ENCODE measurements at regions not wholly inside any gene's neighbourhood (a gene's known extent, or its start where the extent isn't known, plus 50 kb on each side); places are given as distances from the start of the nearest gene placed in this dataset.

GRCh38 chr16:87216148-87216840 is 100.9 kb downstream of the C16orf95 start:
- TF ChIP-seq FOXP2 (optimal IDR thresholded peaks at IDR 0.05; ENCODE audit: borderline replicate concordance, extremely low read depth, extremely low read length, insufficient read depth) = no peak
- no peak for TF ChIP-seq SIN3A (IDR thresholded peaks at IDR 0.05; ENCODE audit: borderline replicate concordance, insufficient read depth, low read length)
- no peak for TF ChIP-seq POLR2AphosphoS5 (IDR thresholded peaks at IDR 0.05; ENCODE audit: low read depth, low read length)
- TF ChIP-seq TAF1 (IDR thresholded peaks at IDR 0.05; ENCODE audit: borderline replicate concordance, insufficient read depth, low read length) = no peak
- no peak for TF ChIP-seq REST (IDR thresholded peaks at IDR 0.05; ENCODE audit: insufficient read depth in 1 of 2, low read depth in 2 of 2, low read length in 2 of 2)

- TF ChIP-seq SIN3A (IDR thresholded peaks at IDR 0.05; ENCODE audit: borderline replicate concordance, insufficient read depth, low read length) (no peak), TAF1 (IDR thresholded peaks at IDR 0.05; ENCODE audit: borderline replicate concordance, insufficient read depth, low read length) (no peak), REST (IDR thresholded peaks at IDR 0.05; ENCODE audit: insufficient read depth in 1 of 2, low read depth in 2 of 2, low read length in 2 of 2) (no peak), POLR2AphosphoS5 (IDR thresholded peaks at IDR 0.05; ENCODE audit: low read depth, low read length) (no peak), FOXP2 (optimal IDR thresholded peaks at IDR 0.05; ENCODE audit: borderline replicate concordance, extremely low read depth, extremely low read length, insufficient read depth) (no peak)
These were observed 100.3 kb downstream of the C16orf95 start for GRCh38 chr16:87216841-87217275.

DNA sequence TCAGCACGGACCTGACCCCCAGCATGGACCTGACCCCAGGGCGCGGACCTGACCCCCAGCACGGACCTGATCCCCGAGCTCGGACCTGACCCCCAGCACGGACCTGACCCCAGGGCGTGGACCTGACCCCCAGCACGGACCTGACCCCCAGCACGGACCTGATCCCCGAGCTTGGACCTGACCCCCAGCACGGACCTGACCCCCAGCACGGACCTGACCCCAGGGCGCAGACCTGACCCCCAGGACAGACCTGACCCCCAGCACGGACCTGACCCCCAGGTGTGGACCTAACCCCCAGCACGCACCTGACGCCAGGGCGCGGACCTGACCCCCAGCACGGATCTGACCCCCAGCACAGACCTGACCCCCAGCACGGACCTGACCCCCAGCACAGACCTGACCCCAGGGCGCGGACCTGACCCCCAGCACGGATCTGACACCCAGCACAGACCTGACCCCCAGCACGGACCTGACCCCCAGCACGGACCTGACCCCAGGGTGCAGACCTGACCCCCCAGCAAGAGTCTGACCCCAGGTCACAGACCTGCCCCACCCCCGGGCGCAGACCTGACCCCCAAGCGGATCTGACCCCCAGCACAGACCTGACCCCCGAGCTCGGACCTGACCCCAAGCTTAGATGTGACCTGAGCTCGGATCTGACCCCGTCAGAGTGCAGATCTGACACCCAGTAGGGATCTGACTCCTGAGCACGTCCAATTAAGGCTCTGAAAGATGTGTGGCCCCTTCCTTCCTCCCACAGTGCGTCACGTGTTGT is 98.7 kb downstream of the C16orf95 start:
- TF ChIP-seq TAF1 (IDR thresholded peaks at IDR 0.05; ENCODE audit: borderline replicate concordance, insufficient read depth, low read length) (no peak), REST (IDR thresholded peaks at IDR 0.05; ENCODE audit: insufficient read depth in 1 of 2, low read depth in 2 of 2, low read length in 2 of 2) (no peak), FOXP2 (optimal IDR thresholded peaks at IDR 0.05; ENCODE audit: borderline replicate concordance, extremely low read depth, extremely low read length, insufficient read depth) (no peak), POLR2AphosphoS5 (IDR thresholded peaks at IDR 0.05; ENCODE audit: low read depth, low read length) (no peak), SIN3A (IDR thresholded peaks at IDR 0.05; ENCODE audit: borderline replicate concordance, insufficient read depth, low read length) (no peak)

DNA sequence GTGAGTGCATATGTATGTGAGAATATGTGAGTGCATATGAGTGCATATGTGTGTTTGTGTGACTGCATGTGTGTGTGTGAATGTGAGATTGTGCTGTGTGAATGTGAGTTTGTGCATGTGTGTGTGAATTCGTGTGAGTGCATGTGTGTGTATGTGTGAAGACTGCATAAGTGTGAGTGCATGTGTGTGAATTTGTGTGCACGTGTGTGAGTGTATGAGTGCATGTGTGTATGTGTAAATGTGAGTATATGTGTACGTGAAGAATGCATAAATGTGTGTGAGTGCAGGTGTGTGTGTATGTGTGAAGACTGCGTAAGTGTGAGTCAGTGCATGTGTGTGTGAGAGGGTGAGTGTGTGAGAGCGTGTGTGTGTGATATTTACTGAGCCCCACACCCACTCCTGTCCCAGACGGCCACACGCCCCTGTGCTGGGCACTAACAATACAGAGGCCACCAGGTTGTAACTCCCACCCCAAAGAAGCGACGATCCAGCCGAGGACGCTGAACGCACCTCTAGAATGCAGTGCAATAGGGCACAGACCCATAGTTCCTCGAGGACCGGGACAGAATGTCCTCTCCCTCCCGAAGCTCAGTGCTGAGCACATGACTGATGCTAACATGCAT is 97.8 kb downstream of the C16orf95 start:
- TF ChIP-seq FOXP2 (optimal IDR thresholded peaks at IDR 0.05; ENCODE audit: borderline replicate concordance, extremely low read depth, extremely low read length, insufficient read depth) (no peak), REST (IDR thresholded peaks at IDR 0.05; ENCODE audit: insufficient read depth in 1 of 2, low read depth in 2 of 2, low read length in 2 of 2) (no peak), POLR2AphosphoS5 (IDR thresholded peaks at IDR 0.05; ENCODE audit: low read depth, low read length) (no peak), SIN3A (IDR thresholded peaks at IDR 0.05; ENCODE audit: borderline replicate concordance, insufficient read depth, low read length) (no peak), TAF1 (IDR thresholded peaks at IDR 0.05; ENCODE audit: borderline replicate concordance, insufficient read depth, low read length) (no peak)
